ENCODE measurements at regions not wholly inside any gene's neighbourhood (a gene's known extent, or its start where the extent isn't known, plus 50 kb on each side); places are given as distances from the start of the nearest gene placed in this dataset.

GRCh38 chr5:128913551-128913950 lies 51.7 kb upstream of the SLC27A6 start:
- TF ChIP-seq, protein P1, sequence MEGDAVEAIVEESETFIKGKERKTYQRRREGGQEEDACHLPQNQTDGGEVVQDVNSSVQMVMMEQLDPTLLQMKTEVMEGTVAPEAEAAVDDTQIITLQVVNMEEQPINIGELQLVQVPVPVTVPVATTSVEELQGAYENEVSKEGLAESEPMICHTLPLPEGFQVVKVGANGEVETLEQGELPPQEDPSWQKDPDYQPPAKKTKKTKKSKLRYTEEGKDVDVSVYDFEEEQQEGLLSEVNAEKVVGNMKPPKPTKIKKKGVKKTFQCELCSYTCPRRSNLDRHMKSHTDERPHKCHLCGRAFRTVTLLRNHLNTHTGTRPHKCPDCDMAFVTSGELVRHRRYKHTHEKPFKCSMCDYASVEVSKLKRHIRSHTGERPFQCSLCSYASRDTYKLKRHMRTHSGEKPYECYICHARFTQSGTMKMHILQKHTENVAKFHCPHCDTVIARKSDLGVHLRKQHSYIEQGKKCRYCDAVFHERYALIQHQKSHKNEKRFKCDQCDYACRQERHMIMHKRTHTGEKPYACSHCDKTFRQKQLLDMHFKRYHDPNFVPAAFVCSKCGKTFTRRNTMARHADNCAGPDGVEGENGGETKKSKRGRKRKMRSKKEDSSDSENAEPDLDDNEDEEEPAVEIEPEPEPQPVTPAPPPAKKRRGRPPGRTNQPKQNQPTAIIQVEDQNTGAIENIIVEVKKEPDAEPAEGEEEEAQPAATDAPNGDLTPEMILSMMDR (IDR thresholded peaks at IDR 0.05): no peak
- H3K4me3 Mint-ChIP-seq (ENCODE audit: unreplicated experiment): no peak overlapping the region
- no peak overlapping the region for H3K27ac Mint-ChIP-seq (ENCODE audit: unreplicated experiment)
- H3K36me3 Mint-ChIP-seq (ENCODE audit: unreplicated experiment): no peaks in the 10 kb centered on the region
- no peak for DNase-seq (ENCODE audit: extremely low spot score, unreplicated experiment)
- no peaks in the 10 kb centered on the region for H3K4me1 Mint-ChIP-seq (ENCODE audit: unreplicated experiment)
- peaks cover 52% of the 10 kb centered on the region for H3K27me3 Mint-ChIP-seq (ENCODE audit: unreplicated experiment)
- no peaks in the 10 kb centered on the region for H3K9me3 Mint-ChIP-seq (ENCODE audit: unreplicated experiment)
